ENCODE measurements at regions not wholly inside any gene's neighbourhood (a gene's known extent, or its start where the extent isn't known, plus 50 kb on each side); places are given as distances from the start of the nearest gene placed in this dataset.
"Not testable (repeated sequence)": the region's sequence is repeated elsewhere in the genome, so short reads cannot be mapped to it uniquely, and the experiment has no call there.

DNA sequence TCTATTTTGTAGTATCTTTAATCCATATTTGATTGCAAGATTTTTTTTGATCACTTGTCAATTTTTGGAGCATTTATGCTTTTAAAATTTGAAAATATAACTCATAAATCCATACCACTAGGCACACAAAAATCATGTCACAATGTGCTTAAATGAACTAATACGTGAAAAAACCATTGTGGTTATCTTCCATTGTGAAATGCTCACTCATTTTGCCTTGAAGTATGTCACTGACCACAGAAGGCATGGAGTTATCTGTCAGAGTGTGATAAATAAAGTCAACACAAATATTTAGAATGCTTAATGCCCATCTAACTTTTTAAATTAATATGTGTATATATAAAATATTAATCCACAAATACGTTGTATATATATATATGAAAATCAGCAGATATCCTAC lies 347.2 kb downstream of the PTPRC start:
- DNase-seq, result no peak

DNA sequence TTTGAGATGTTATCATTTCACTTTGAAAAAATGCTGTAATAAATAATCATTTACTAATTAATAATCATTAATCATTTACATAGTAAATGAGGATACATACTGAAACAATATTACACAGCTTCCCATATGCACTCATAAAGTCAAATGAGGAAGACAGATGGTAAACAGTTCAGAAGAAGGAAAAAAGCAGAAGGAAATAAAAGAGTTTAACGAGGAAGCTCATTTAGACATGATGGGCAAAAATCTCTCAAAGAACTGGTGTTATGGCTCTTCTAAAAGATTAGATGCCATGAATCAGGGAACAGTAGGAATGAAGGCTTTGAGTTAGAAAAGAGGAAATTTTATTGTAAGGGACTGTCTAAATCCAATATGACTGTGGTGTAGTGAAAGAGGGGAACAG lies 347.6 kb downstream of the PTPRC start:
- DNase-seq, result peak; percentile 4

DNA sequence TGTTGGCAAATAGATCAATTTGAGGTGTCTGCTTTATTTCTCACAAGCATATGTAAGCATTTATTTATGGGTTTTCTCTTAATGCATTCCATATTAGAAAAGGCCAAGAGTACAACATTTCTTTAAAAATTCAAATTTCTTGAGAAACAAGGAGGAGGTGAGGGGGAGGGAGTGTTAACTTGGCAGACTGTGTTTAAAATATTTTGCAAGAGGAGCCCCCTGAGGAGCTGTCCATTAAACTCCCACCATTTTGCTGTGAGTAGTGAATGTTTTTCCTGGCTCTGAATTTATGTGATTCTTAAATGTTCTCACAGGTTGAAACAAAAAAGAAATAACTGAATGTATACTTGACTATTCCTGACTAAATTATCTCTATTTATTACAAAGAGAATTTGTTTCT lies 363.8 kb downstream of the PTPRC start:
- no peak for DNase-seq

GRCh38 chr1:199007423-199007822 lies 368.6 kb downstream of the PTPRC start:
- peak; percentile 36 for DNase-seq

GRCh38 chr1:199009447-199009846 lies 370.6 kb downstream of the PTPRC start:
- DNase-seq, result peak; percentile 44

GRCh38 chr1:199010492-199010891 lies 371.7 kb downstream of the PTPRC start:
- peak; percentile 4 for DNase-seq

GRCh38 chr1:199010933-199011332 lies 372.1 kb downstream of the PTPRC start:
- DNase-seq, result no peak

GRCh38 chr1:199015799-199016198 lies 377.0 kb downstream of the PTPRC start:
- no peak for DNase-seq

- no peak for DNase-seq
These were observed 379.8 kb downstream of the PTPRC start for GRCh38 chr1:199018471-199019135.

DNA sequence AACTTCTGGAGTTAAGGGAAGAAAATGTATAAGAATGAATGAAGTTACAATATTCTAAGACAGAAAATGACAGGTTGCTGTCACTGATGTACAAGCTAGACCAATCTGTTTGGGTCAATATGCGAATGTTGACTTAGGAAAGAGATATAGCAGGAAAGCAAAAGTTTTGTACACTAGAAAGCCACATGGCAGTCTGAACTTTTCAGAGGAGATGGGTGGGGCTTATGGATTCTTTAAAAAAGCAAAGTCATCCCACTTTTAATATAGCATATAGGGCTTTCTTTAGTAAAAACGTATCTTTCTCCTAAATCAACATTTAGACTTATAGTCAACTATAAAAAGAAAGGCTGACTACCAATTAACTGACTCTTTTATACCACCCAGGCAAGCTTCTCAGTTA lies 381.2 kb downstream of the PTPRC start:
- DNase-seq, result no peak

GRCh38 chr1:199020904-199021303 lies 382.1 kb downstream of the PTPRC start:
- peak; percentile 53 for DNase-seq

- no peak for DNase-seq
These were observed 390.6 kb downstream of the PTPRC start for GRCh38 chr1:199029401-199029800.

- DNase-seq, result no peak
These were observed 391.0 kb downstream of the PTPRC start for GRCh38 chr1:199029855-199030254.

- DNase-seq, result not testable (repeated sequence)
These were observed 391.7 kb downstream of the PTPRC start for GRCh38 chr1:199030541-199030940.

DNA sequence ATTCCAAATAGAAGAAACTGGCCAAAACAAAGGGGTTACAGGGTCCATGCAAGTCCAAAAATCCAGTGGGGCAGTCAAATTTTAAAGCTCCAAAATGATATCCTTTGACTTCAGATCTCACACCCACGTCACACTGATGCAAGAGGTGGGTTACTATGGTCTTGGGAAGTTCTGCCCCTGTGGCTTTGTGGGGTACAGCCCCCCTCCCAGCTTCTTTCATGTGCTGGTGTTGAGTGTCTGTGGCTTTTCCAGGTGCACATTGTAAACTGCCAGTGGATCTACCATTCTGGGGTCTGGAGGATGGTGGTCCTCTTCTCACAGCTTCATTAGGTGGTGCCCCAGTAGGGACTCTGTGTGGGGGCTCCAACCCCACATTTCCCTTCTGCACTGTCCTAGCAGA lies 392.3 kb downstream of the PTPRC start:
- not testable (repeated sequence) for DNase-seq

GRCh38 chr1:199032479-199032878 lies 393.6 kb downstream of the PTPRC start:
- not testable (repeated sequence) for DNase-seq

DNA sequence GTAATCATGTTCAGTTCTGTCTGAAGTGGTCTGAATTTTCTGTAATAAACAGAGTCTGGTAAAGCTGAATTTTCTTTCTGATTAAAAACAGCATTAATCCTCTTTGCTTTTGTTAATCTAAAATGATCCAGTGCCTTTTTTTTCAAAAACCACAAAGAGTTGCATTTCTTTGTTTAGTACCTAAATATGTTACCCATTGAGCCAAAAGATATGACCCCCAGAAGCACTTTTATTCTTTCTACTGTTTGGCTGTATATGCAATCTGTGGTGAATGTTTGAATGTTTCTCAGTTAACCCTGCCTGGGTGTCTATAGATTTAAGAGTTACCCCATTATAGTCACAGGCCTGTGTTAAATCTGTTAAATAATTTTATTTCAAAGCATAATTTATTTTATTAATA lies 394.8 kb downstream of the PTPRC start:
- DNase-seq, result no peak

DNA sequence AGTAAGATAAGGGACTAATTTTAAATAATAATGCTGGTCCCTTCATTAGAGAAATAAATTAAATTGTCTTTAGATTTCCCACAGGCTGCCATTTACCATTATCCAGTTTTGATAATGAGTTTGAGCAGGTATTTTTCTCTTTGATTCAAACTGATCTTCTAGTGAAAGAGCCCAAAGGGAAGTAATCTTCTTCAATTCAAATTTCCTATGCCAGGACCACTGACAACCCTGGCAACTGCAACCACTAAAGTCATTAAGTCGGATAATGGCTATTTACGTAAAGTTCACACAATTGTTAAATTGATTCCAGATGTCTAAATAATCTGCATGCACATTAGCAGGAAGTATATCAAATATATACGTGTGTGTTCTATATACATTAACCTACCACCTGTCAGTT lies 399.3 kb downstream of the PTPRC start:
- DNase-seq, result no peak

- no peak for DNase-seq
These were observed 401.5 kb downstream of the PTPRC start for GRCh38 chr1:199040076-199040905.

GRCh38 chr1:199041173-199041914 lies 402.5 kb downstream of the PTPRC start:
- DNase-seq, result peak; percentile 96

- no peak for DNase-seq
These were observed 403.4 kb downstream of the PTPRC start for GRCh38 chr1:199042193-199042592.

DNA sequence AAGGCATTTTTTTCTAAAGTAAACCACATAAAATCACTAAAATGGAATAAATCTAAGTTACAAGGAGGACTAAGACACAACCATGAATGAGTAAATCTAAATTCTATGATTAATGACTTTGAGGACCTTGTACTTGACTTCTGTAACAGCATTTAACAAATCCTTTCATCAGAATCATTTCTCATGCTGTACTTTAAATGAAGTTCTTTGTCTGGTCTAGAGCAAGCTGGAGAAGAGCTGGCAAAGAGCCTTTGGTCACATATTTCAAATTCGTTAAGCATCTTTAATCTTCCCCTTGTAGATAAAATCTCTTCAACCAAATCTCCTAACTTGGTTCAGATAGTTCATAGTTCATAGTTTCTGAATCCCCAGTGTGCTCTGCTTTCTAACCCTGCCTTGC lies 405.4 kb downstream of the PTPRC start:
- DNase-seq, result no peak

- DNase-seq, result no peak
These were observed 407.8 kb downstream of the PTPRC start for GRCh38 chr1:199046618-199047017.

DNA sequence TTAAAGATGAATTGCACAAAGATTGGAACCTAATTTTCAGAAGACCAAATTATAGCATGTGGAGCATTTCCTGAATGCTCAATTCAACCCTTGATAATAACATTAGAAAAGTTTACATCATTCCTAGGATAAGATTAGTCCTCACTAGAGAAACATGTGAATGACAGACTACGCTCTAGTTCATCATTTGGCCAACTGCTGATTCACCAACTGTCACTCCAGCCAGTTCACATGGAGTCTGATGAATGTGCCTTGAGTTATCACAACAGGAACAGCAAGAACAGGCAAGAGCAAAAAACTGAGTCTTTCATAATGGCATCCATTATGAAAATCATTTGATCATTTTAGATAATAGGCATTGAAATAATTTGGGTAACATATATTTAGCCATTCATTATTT lies 415.9 kb downstream of the PTPRC start:
- DNase-seq, result no peak
